Chondrocyte (in vitro differentiated cells): ENCODE measurements at regions not wholly inside any gene's neighbourhood (a gene's known extent, or its start where the extent isn't known, plus 50 kb on each side); places are given as distances from the start of the nearest gene placed in this dataset.

Experiments
- DNase-seq: peaks from one replicate; pipeline ENCODE4 v3.0.0; 2021; ENCODE audit warnings: mixed read lengths, low spot score
- H3K27ac Mint-ChIP-seq: one replicate; pipeline ENCODE4 v1.8.0; 2021; ENCODE audit warnings: mild to moderate bottlenecking, moderate library complexity, mixed read lengths; ENCODE audit not compliant: unreplicated experiment
- H3K27me3 Mint-ChIP-seq: 2 replicates; pipeline ENCODE4 v1.8.0; 2021; ENCODE audit warnings: low read depth, mixed read lengths
- H3K36me3 Mint-ChIP-seq: 2 replicates; pipeline ENCODE4 v1.8.0; 2021; ENCODE audit warnings: low read depth, mixed read lengths
- H3K4me1 Mint-ChIP-seq: 2 replicates; pipeline ENCODE4 v1.8.0; 2021; ENCODE audit warnings: low read depth, mild to moderate bottlenecking, mixed read lengths
- H3K4me3 Mint-ChIP-seq: one replicate; pipeline ENCODE4 v1.8.0; 2021; ENCODE audit warnings: mild to moderate bottlenecking, moderate library complexity, mixed read lengths; ENCODE audit not compliant: unreplicated experiment
- H3K9me3 Mint-ChIP-seq: 2 replicates; pipeline ENCODE4 v1.8.0; 2021; ENCODE audit warnings: low read depth, mixed read lengths
- CTCF ChIP-seq: fragments of 200-600 bp; sonication (generic); IDR thresholded peaks from 2 replicates; pipeline ENCODE4 v1.5.0; 2021; ENCODE audit warnings: antibody characterized with exemption, mild to moderate bottlenecking, moderate library complexity

DNA sequence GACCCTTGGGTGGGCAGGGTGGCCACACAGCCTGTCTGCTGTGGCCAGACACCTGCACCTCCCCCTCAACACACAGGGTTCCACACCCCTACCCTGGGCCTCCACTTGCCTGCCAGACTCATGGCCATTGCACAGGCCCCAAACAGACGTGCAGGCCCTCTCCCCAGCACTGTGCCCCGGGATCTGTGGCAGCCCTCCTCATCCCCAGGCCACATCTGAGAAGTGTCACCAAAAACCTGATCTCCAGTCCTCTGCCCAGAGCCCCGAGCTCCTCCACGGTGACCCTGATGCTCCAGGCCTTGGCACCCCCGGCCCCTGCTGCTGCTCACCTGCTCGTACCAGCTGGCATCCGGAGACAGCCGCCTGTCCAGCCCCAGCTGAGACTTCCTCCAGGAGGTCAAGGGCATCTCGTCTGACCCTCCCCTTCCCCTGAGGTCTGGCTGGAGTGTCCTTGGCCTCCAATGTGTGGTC lies 160.1 kb downstream of the DLL1 start:
- Mint-ChIP-seq H3K36me3 (no peaks in the 10 kb centered on the region), H3K27me3 (peaks cover 24% of the 10 kb centered on the region), H3K27ac (no peak overlapping the region), H3K4me3 (no peak overlapping the region), H3K4me1 (peaks cover 9% of the 10 kb centered on the region), H3K9me3 (no peaks in the 10 kb centered on the region)
- TF ChIP-seq CTCF, result no peak
- peak; percentile 82 for DNase-seq

GRCh38 chr6:170130201-170130621 lies 160.7 kb downstream of the DLL1 start:
- no peak for TF ChIP-seq CTCF
- Mint-ChIP-seq H3K4me3 (no peak overlapping the region), H3K27me3 (peaks cover 18% of the 10 kb centered on the region), H3K9me3 (no peaks in the 10 kb centered on the region), H3K27ac (no peak overlapping the region), H3K4me1 (peaks cover 6% of the 10 kb centered on the region), H3K36me3 (no peaks in the 10 kb centered on the region)
- peak; percentile 82 for DNase-seq

GRCh38 chr6:170129691-170130171 lies 161.1 kb downstream of the DLL1 start:
- Mint-ChIP-seq H3K27ac (peak overlapping the region; percentile 77), H3K27me3 (peaks cover 14% of the 10 kb centered on the region), H3K4me3 (no peak overlapping the region), H3K4me1 (peaks cover 6% of the 10 kb centered on the region), H3K36me3 (no peaks in the 10 kb centered on the region), H3K9me3 (no peaks in the 10 kb centered on the region)
- peak; percentile 93 for DNase-seq
- no peak for TF ChIP-seq CTCF

DNA sequence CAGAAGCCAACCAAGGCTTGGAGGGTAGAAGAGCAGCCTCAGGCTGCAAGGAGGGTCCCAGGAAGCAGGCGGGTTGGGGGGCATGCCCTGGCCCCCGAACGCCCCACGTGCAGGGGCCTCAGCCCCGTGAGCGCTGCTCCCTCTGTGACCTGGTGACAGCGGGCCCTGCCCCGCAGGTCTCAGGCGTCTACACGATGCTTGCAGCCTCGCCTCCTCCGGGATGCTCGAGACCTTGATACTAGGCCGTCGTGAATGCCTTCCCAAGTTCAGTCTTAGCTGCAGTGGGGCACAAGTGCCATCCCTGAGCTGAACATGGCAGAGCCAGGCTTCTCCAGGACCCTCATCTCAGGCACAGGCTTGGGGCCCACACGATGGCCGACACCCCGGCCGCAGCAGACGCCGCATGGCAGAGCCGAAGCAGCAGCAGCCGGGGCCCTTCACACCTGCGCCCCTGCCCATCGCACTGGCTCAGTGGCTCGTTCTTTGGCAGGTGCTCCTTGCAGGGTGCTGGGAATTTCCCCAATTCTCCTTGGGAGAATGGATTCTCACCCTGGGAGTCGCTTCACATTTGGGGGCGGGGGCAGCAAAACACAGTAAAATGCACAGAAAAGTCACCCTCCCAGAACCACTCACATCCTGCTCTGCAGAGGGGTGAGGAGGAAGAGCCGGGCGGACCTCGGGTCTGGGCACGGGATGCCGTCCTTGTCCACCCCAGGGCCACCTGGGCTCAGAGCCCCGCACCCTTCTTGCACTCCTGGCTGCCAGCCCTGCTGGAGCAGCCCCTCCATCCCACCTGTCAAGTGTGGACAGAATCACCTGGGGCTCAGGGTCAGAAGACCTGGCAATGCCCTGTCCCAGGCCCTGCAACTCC lies 161.8 kb downstream of the DLL1 start:
- H3K27me3 Mint-ChIP-seq, result peaks cover 14% of the 10 kb centered on the region
- H3K4me1 Mint-ChIP-seq, result peaks cover 6% of the 10 kb centered on the region
- no peak overlapping the region for H3K4me3 Mint-ChIP-seq
- peak overlapping the region; percentile 77 for H3K27ac Mint-ChIP-seq
- peak; percentile 85 for DNase-seq
- H3K36me3 Mint-ChIP-seq, result no peaks in the 10 kb centered on the region
- TF ChIP-seq CTCF, result no peak
- no peaks in the 10 kb centered on the region for H3K9me3 Mint-ChIP-seq

DNA sequence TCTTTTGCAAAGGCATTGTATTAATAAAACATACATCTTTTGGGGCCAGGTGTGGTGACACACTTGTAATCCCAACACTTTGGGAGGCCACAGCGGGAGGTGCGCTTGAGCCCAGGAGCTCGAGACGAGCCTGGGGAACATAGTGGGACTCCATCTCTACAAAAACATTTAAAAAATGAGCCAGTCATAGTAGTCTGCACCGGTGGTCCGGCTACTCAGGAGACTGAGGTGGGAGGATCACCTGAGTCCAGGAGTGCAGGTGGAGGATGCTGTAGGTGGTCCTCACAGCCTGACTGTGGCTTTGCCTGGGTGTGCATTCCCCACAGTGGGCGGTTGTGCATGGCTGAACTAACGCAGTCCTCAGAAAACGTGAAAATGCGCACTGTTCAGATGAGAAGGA lies 162.5 kb downstream of the DLL1 start:
- peaks cover 13% of the 10 kb centered on the region for H3K27me3 Mint-ChIP-seq
- peaks cover 6% of the 10 kb centered on the region for H3K4me1 Mint-ChIP-seq
- no peaks in the 10 kb centered on the region for H3K9me3 Mint-ChIP-seq
- no peak overlapping the region for H3K4me3 Mint-ChIP-seq
- peak; percentile 46 for DNase-seq
- TF ChIP-seq CTCF, result no peak
- H3K27ac Mint-ChIP-seq, result no peak overlapping the region
- no peaks in the 10 kb centered on the region for H3K36me3 Mint-ChIP-seq
